Panc1 (cell line): ENCODE measurements at regions not wholly inside any gene's neighbourhood (a gene's known extent, or its start where the extent isn't known, plus 50 kb on each side); places are given as distances from the start of the nearest gene placed in this dataset.
A peak's percentile ranks its signal among the peaks of the same experiment; 100 is the strongest.

Experiments
- ATAC-seq: fragments of 200-7000 bp; cut with Tn5 transposase; 2 replicates; pipeline ENCODE4 v1.9.1; 2020; ENCODE audit warnings: mild to moderate bottlenecking, moderate library complexity
- BruUV-seq: library from RNA; stranded (reverse); fragments of 400-500 nt; replicated peaks from 2 replicates; lab custom pipeline; 2021; lab: Mats Ljungman, UMichigan
- CTCF ChIA-PET: fragments of 300-600 bp; sonication (Branson Sonifier 250); formaldehyde crosslinking; loops from one replicate; lab custom pipeline; 2022; ENCODE audit warnings: antibody characterized with exemption; lab: Charles Lee
- POLR2A ChIA-PET: fragments of 300-600 bp; sonication (Branson Sonifier 250); formaldehyde crosslinking; loops from one replicate; lab custom pipeline; 2022; ENCODE audit warnings: antibody characterized with exemption; lab: Charles Lee
- DNase-seq: peaks from one replicate; pipeline ENCODE4 v3.0.0-alpha.2; 2010; ENCODE audit warnings: low read depth, low spot score
- H3K27ac ChIP-seq: 2 replicates; pipeline ENCODE4 v1.5.1; 2011; ENCODE audit warnings: mild to moderate bottlenecking, low read length, inconsistent platforms
- H3K27me3 ChIP-seq: fragments of 200-500 bp; sonication (Bioruptor generic); 2 replicates; pipeline ENCODE4 v1.6.0; 2014; ENCODE audit warnings: low read length, inconsistent platforms; ENCODE audit not compliant: control insufficient read depth, insufficient read depth
- H3K36me3 ChIP-seq: fragments of 200-500 bp; sonication (Bioruptor generic); 2 replicates; pipeline ENCODE4 v1.5.1; 2014; ENCODE audit warnings: inconsistent platforms, mild to moderate bottlenecking, low read length, moderate library complexity; ENCODE audit not compliant: control insufficient read depth, insufficient read depth
- H3K4me1 ChIP-seq: 2 replicates; pipeline ENCODE4 v1.5.1; 2011; ENCODE audit warnings: inconsistent platforms, mild to moderate bottlenecking, low read length, moderate library complexity; ENCODE audit not compliant: control insufficient read depth, insufficient read depth
- H3K4me3 ChIP-seq, 2 experiments: 2 replicates each; pipeline ENCODE4 v1.5.1; 2011 to 2012; ENCODE audit warnings: low read depth in 2 of 2, low read length in 2 of 2, mild to moderate bottlenecking in 2 of 2, inconsistent platforms in 1 of 2, moderate library complexity in 1 of 2
- H3K9me3 ChIP-seq: fragments of 200-500 bp; sonication (Bioruptor generic); 2 replicates; pipeline ENCODE4 v1.5.1; 2014; ENCODE audit warnings: low read depth, mild to moderate bottlenecking, inconsistent platforms, low read length, moderate library complexity; ENCODE audit not compliant: control insufficient read depth, insufficient read depth
- CTCF ChIP-seq: fragments of 450-650 bp; IDR thresholded peaks from 2 replicates; pipeline ENCODE4 v1.5.1; 2017; ENCODE audit warnings: mild to moderate bottlenecking
- POLR2AphosphoS5 ChIP-seq: IDR thresholded peaks from 2 replicates; pipeline ENCODE4 v1.6.1; 2012; ENCODE audit warnings: mild to moderate bottlenecking, low read depth, low read length, moderate library complexity
- REST ChIP-seq, 2 experiments: IDR thresholded peaks; 2 replicates each; pipeline ENCODE4 v1.6.1; 2011 to 2012; ENCODE audit warnings: low read depth in 2 of 2, control low read depth in 1 of 2, low read length in 1 of 2, mild to moderate bottlenecking in 1 of 2, moderate library complexity in 1 of 2; ENCODE audit not compliant: insufficient read depth in 1 of 2
- SIN3A ChIP-seq: IDR thresholded peaks from 2 replicates; pipeline ENCODE4 v1.6.1; 2012; ENCODE audit warnings: low read depth, mild to moderate bottlenecking, low read length, moderate library complexity, borderline replicate concordance; ENCODE audit not compliant: insufficient read depth
- TCF7L2 ChIP-seq: IDR thresholded peaks from 2 replicates; pipeline ENCODE4 v1.6.1; 2011; ENCODE audit warnings: mild to moderate bottlenecking, low read depth, low read length, inconsistent platforms
- in situ Hi-C: cut with HindIII; loops from 2 replicates; pipeline ENCODE4 v1.10.0; 2016; ENCODE audit warnings: low sequenced_read_pairs, low pct_unique_long_range_greater_than_20kb
- intact Hi-C: fragments of 100-400 bp; cut with micrococcal nuclease; formaldehyde crosslinking; loops from one replicate; pipeline ENCODE4 v1.10.0; 2022; ENCODE audit not compliant: unreplicated experiment

- TF ChIP-seq TCF7L2 (no peak), REST (IDR thresholded peaks at IDR 0.05; ENCODE audit: insufficient read depth in 1 of 2, low read depth in 2 of 2, low read length in 1 of 2) (no peak), SIN3A (no peak), CTCF (no peak), POLR2AphosphoS5 (no peak)
- no peak overlapping the region for H3K4me3 ChIP-seq
- in situ Hi-C loops (no loop called here), intact Hi-C loops (no loop called here)
- no peaks in the 10 kb centered on the region for H3K4me1 ChIP-seq
- DNase-seq (peak; percentile 8), ATAC-seq (no peak)
- H3K9me3 ChIP-seq, result no peaks in the 10 kb centered on the region
- H3K27ac ChIP-seq, result no peak overlapping the region
- CTCF ChIA-PET, result no interaction called here
- H3K36me3 ChIP-seq, result no peaks in the 10 kb centered on the region
- no TSS peak for BruUV-seq
- POLR2A ChIA-PET, result no interaction called here
- peaks cover 2% of the 10 kb centered on the region for H3K27me3 ChIP-seq
Measured at GRCh38 chr20:41854765-41855164, 236.6 kb upstream of the CHD6 start.

GRCh38 chr20:41853806-41854205 is 235.6 kb upstream of the CHD6 start:
- in situ Hi-C loops (no loop called here), intact Hi-C loops (no loop called here)
- DNase-seq, result no peak
- no TSS peak for BruUV-seq
- TF ChIP-seq CTCF (no peak), SIN3A (no peak), POLR2AphosphoS5 (no peak), TCF7L2 (no peak), REST (IDR thresholded peaks at IDR 0.05; ENCODE audit: insufficient read depth in 1 of 2, low read depth in 2 of 2, low read length in 1 of 2) (no peak)
- H3K27me3 ChIP-seq, result peaks cover 2% of the 10 kb centered on the region
- no peaks in the 10 kb centered on the region for H3K9me3 ChIP-seq
- H3K27ac ChIP-seq, result no peak overlapping the region
- no peaks in the 10 kb centered on the region for H3K4me1 ChIP-seq
- ATAC-seq, result no peak
- no peaks in the 10 kb centered on the region for H3K36me3 ChIP-seq
- ChIA-PET POLR2A (no interaction called here), CTCF (no interaction called here)
- no peak overlapping the region for H3K4me3 ChIP-seq
